H9 (cell line): ENCODE measurements at regions not wholly inside any gene's neighbourhood (a gene's known extent, or its start where the extent isn't known, plus 50 kb on each side); places are given as distances from the start of the nearest gene placed in this dataset.

ENCODE experiments used
- DNase-seq: peaks from one replicate; pipeline ENCODE4 v3.0.0-alpha.2; 2017
- H2AFZ ChIP-seq: one replicate; pipeline ENCODE4 v1.6.1; 2013; ENCODE audit warnings: mild to moderate bottlenecking, low read length, control low read depth, moderate library complexity
- H2AK5ac ChIP-seq: 2 replicates; pipeline ENCODE4 v1.6.1; 2013; ENCODE audit warnings: low read length, control low read depth, mixed read lengths; ENCODE audit not compliant: insufficient read length
- H2BK120ac ChIP-seq: one replicate; pipeline ENCODE4 v1.6.1; 2013; ENCODE audit warnings: low read depth, mild to moderate bottlenecking, low read length, control low read depth, inconsistent platforms; ENCODE audit not compliant: poor library complexity, severe bottlenecking
- H2BK12ac ChIP-seq: 2 replicates; pipeline ENCODE4 v1.6.1; 2013; ENCODE audit warnings: low read length, control low read depth, mixed read lengths, low read depth; ENCODE audit not compliant: insufficient read length
- H2BK15ac ChIP-seq: 2 replicates; pipeline ENCODE4 v1.6.1; 2013; ENCODE audit warnings: low read depth, low read length, control low read depth
- H2BK20ac ChIP-seq: one replicate; pipeline ENCODE4 v1.6.1; 2013; ENCODE audit warnings: low read depth, mild to moderate bottlenecking, low read length, control low read depth, inconsistent platforms; ENCODE audit not compliant: poor library complexity, severe bottlenecking
- H2BK5ac ChIP-seq: 2 replicates; pipeline ENCODE4 v1.6.1; 2013; ENCODE audit warnings: low read length, control low read depth, mixed read lengths; ENCODE audit not compliant: insufficient read length
- H3K14ac ChIP-seq: 2 replicates; pipeline ENCODE4 v1.6.1; 2013; ENCODE audit warnings: low read length, control low read depth; ENCODE audit not compliant: insufficient read depth
- H3K18ac ChIP-seq: 2 replicates; pipeline ENCODE4 v1.6.1; 2013; ENCODE audit warnings: low read depth, mild to moderate bottlenecking, mixed read lengths, low read length, control low read depth; ENCODE audit not compliant: insufficient read length
- H3K23ac ChIP-seq: 2 replicates; pipeline ENCODE4 v1.6.1; 2013; ENCODE audit warnings: low read length, control low read depth, mixed read lengths, low read depth; ENCODE audit not compliant: insufficient read length
- H3K23me2 ChIP-seq: 2 replicates; pipeline ENCODE4 v1.6.1; 2013; ENCODE audit warnings: low read depth, mild to moderate bottlenecking, mixed read lengths, low read length, control low read depth; ENCODE audit not compliant: insufficient read length, poor library complexity, severe bottlenecking
- H3K27ac ChIP-seq: 2 replicates; pipeline ENCODE4 v1.5.1; 2013; ENCODE audit warnings: low read length, control low read depth, mixed read lengths, low read depth; ENCODE audit not compliant: insufficient read length
- H3K27me3 ChIP-seq: 2 replicates; pipeline ENCODE4 v1.6.1; 2013; ENCODE audit warnings: low read length, control low read depth, inconsistent platforms; ENCODE audit not compliant: insufficient read depth
- H3K4ac ChIP-seq: 2 replicates; pipeline ENCODE4 v1.6.1; 2013; ENCODE audit warnings: low read depth, mild to moderate bottlenecking, control low read depth, inconsistent platforms, low read length, moderate library complexity
- H3K4me1 ChIP-seq: 2 replicates; pipeline ENCODE4 v1.6.1; 2013; ENCODE audit warnings: low read length, control low read depth, inconsistent platforms; ENCODE audit not compliant: insufficient read depth
- H3K4me2 ChIP-seq: 2 replicates; pipeline ENCODE4 v1.6.1; 2013; ENCODE audit warnings: low read length, control low read depth, mixed read lengths; ENCODE audit not compliant: insufficient read length, insufficient read depth
- H3K56ac ChIP-seq: 2 replicates; pipeline ENCODE4 v1.6.1; 2013; ENCODE audit warnings: low read depth, mild to moderate bottlenecking, mixed read lengths, low read length, control low read depth; ENCODE audit not compliant: insufficient read length
- H3K79me1 ChIP-seq: 2 replicates; pipeline ENCODE4 v1.6.1; 2013; ENCODE audit warnings: low read depth, mild to moderate bottlenecking, moderate library complexity, low read length, control low read depth, inconsistent platforms; ENCODE audit not compliant: insufficient read depth, poor library complexity, severe bottlenecking
- H3K79me2 ChIP-seq: 2 replicates; pipeline ENCODE4 v1.6.1; 2013; ENCODE audit warnings: low read length, control low read depth, inconsistent platforms; ENCODE audit not compliant: insufficient read depth
- H3K9ac ChIP-seq: 2 replicates; pipeline ENCODE4 v1.6.1; 2013; ENCODE audit warnings: low read length, control low read depth, mixed read lengths; ENCODE audit not compliant: insufficient read length; ENCODE audit errors: extremely low read depth
- H3K9me3 ChIP-seq: one replicate; pipeline ENCODE4 v1.6.1; 2013; ENCODE audit warnings: low read depth, low read length, inconsistent platforms; ENCODE audit not compliant: control insufficient read depth
- H3T11ph ChIP-seq: one replicate; pipeline ENCODE4 v1.6.1; 2013; ENCODE audit warnings: mild to moderate bottlenecking, low read length, control low read depth, inconsistent platforms
- H4K20me1 ChIP-seq: one replicate; pipeline ENCODE4 v1.6.1; 2013; ENCODE audit not compliant: control insufficient read depth, insufficient read length, insufficient read depth
- H4K5ac ChIP-seq: 2 replicates; pipeline ENCODE4 v1.6.1; 2013; ENCODE audit warnings: low read depth, mild to moderate bottlenecking, mixed read lengths, low read length, control low read depth; ENCODE audit not compliant: insufficient read length
- H4K8ac ChIP-seq: replicated peaks from 2 replicates; pipeline ENCODE4 v1.6.1; 2013; ENCODE audit warnings: low read length, control low read depth, mixed read lengths, low read depth; ENCODE audit not compliant: insufficient read length
- H4K91ac ChIP-seq: 2 replicates; pipeline ENCODE4 v1.6.1; 2013; ENCODE audit warnings: low read depth, mild to moderate bottlenecking, moderate library complexity, mixed read lengths, low read length, control low read depth; ENCODE audit not compliant: insufficient read length
- H3K27ac Mint-ChIP-seq, 3 experiments: 2 replicates in 2 of 3; 3 replicates in 1 of 3; pipeline ENCODE4 v1.8.0; 2020 to 2021; ENCODE audit warnings: mixed read lengths in 3 of 3, mild to moderate bottlenecking in 1 of 3, moderate library complexity in 1 of 3
- H3K27me3 Mint-ChIP-seq: 2 replicates; pipeline ENCODE4 v1.8.0; 2021; ENCODE audit warnings: low read depth, mild to moderate bottlenecking, moderate library complexity, mixed read lengths
- H3K36me3 Mint-ChIP-seq, 3 experiments: 2 replicates in 2 of 3; 3 replicates in 1 of 3; pipeline ENCODE4 v1.8.0; 2020 to 2021; ENCODE audit warnings: low read depth in 3 of 3, mixed read lengths in 3 of 3; ENCODE audit not compliant: insufficient read depth in 1 of 3
- H3K4me1 Mint-ChIP-seq, 2 experiments: 2 replicates each; pipeline ENCODE4 v1.8.0; 2020; ENCODE audit warnings: mixed read lengths in 2 of 2
- H3K4me3 Mint-ChIP-seq, 2 experiments: 2 replicates in 1 of 2; 3 replicates in 1 of 2; pipeline ENCODE4 v1.8.0; 2020 to 2021; ENCODE audit warnings: mild to moderate bottlenecking in 2 of 2, mixed read lengths in 2 of 2, moderate library complexity in 1 of 2
- H3K9me3 Mint-ChIP-seq, 2 experiments: 2 replicates in 1 of 2; 3 replicates in 1 of 2; pipeline ENCODE4 v1.8.0; 2020; ENCODE audit warnings: mild to moderate bottlenecking in 2 of 2, mixed read lengths in 2 of 2, moderate library complexity in 1 of 2
- CTCF ChIP-seq: fragments of 200-600 bp; sonication (generic); conservative IDR thresholded peaks from 3 replicates; pipeline ENCODE4 v1.8.0; 2021; ENCODE audit warnings: antibody characterized with exemption, mild to moderate bottlenecking
- WGBS: extraction: QIAGEN DNeasy Blood & Tissue Kit; methylation state at CpG from one replicate; pipeline ENCODE4 v1.1.7; 2013; ENCODE audit warnings: missing lambda C conversion rate, low lambda C conversion rate, mixed read lengths; ENCODE audit not compliant: insufficient read length; ENCODE audit errors: extremely low coverage; 5-methylcytosine and 5-hydroxymethylcytosine counted together

- Histone ChIP-seq H3K27me3 (no peaks in the 10 kb centered on the region), H3K79me2 (no peaks in the 10 kb centered on the region), H3K23ac (no peak overlapping the region), H3T11ph (no peak overlapping the region), H2BK15ac (no peak overlapping the region), H4K8ac (no peak overlapping the region), H4K91ac (no peak overlapping the region), H4K5ac (no peak overlapping the region), H3K4me1 (no peaks in the 10 kb centered on the region), H2BK120ac (no peak overlapping the region), H3K9me3 (no peaks in the 10 kb centered on the region), H2BK12ac (no peak overlapping the region), H3K27ac (no peak overlapping the region), H2BK20ac (no peak overlapping the region), H3K56ac (no peak overlapping the region), H3K79me1 (no peaks in the 10 kb centered on the region), H3K9ac (no peak overlapping the region), H2BK5ac (no peak overlapping the region), H2AK5ac (no peak overlapping the region), H3K14ac (no peak overlapping the region), H3K4me2 (no peak overlapping the region), H4K20me1 (no peaks in the 10 kb centered on the region), H2AFZ (no peak overlapping the region), H3K4ac (no peak overlapping the region), H3K23me2 (no peaks in the 10 kb centered on the region), H3K18ac (no peak overlapping the region)
- Mint-ChIP-seq H3K9me3 (no peaks in the 10 kb centered on the region), H3K36me3 (peaks cover 0 to 6% (median 0%) of the 10 kb centered on the region in 3 experiments; a peak in 2 of 7 replicates), H3K27ac (no peak overlapping the region), H3K4me3 (no peak overlapping the region), H3K27me3 (peaks cover 2% of the 10 kb centered on the region; the same call in 1 of the 2 replicates), H3K4me1 (peaks cover 5 to 8% of the 10 kb centered on the region in 2 experiments; a peak in 3 of 4 replicates)
- no CpG with 5 or more reads among the region's 1 CpG for WGBS
- TF ChIP-seq CTCF: no peak
- DNase-seq: no peak
Observed at GRCh38 chr3:8253201-8253600, 248.4 kb upstream of the LMCD1 start.
